ENCODE measurements at regions not wholly inside any gene's neighbourhood (a gene's known extent, or its start where the extent isn't known, plus 50 kb on each side); places are given as distances from the start of the nearest gene placed in this dataset.

DNA sequence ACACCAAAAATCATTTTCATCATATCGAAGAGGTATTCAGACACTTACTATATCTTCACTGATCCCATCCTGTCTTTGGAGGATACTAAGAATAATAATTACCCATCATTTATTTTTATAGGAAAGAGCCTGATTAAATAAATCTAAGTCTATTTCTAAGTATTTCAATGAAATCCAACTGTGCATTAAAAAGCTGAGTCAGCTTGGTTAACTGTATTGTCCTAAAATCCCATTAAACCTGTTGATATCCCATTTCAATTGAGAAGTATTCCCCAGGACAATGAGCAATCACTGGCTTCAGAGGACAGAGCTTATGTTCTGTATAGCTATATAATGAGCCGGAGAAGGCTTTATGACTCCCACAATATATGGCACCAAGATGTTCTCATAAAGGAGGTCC, 142.0 kb upstream of the RORB start:
- TF ChIP-seq, protein P1, sequence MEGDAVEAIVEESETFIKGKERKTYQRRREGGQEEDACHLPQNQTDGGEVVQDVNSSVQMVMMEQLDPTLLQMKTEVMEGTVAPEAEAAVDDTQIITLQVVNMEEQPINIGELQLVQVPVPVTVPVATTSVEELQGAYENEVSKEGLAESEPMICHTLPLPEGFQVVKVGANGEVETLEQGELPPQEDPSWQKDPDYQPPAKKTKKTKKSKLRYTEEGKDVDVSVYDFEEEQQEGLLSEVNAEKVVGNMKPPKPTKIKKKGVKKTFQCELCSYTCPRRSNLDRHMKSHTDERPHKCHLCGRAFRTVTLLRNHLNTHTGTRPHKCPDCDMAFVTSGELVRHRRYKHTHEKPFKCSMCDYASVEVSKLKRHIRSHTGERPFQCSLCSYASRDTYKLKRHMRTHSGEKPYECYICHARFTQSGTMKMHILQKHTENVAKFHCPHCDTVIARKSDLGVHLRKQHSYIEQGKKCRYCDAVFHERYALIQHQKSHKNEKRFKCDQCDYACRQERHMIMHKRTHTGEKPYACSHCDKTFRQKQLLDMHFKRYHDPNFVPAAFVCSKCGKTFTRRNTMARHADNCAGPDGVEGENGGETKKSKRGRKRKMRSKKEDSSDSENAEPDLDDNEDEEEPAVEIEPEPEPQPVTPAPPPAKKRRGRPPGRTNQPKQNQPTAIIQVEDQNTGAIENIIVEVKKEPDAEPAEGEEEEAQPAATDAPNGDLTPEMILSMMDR (conservative IDR thresholded peaks at IDR 0.05; ENCODE audit: low read length), result no peak
- no peak for TF ChIP-seq EZH2phosphoT487 (IDR thresholded peaks at IDR 0.05; ENCODE audit: borderline replicate concordance, low read depth, low read length)

All from OCI-LY7 (cell line).